Astrocyte of the spinal cord (primary cell): ENCODE measurements at regions not wholly inside any gene's neighbourhood (a gene's known extent, or its start where the extent isn't known, plus 50 kb on each side); places are given as distances from the start of the nearest gene placed in this dataset.
A peak's percentile ranks its signal among the peaks of the same experiment; 100 is the strongest.

ENCODE experiments used
- DNase-seq: peaks from one replicate; pipeline ENCODE4 v3.0.0; 2011; ENCODE audit warnings: low read depth, low spot score
- H3K4me3 ChIP-seq: 2 replicates; pipeline ENCODE4 v1.5.1; 2011; ENCODE audit warnings: low read depth, mild to moderate bottlenecking, low read length, moderate library complexity
- CTCF ChIP-seq: IDR thresholded peaks from 2 replicates; pipeline ENCODE4 v1.5.1; 2012; ENCODE audit warnings: low read depth, mild to moderate bottlenecking, low read length, inconsistent platforms
- in situ Hi-C: cut with HindIII; loops from 2 replicates; pipeline ENCODE4 v1.10.0; 2017; ENCODE audit warnings: low sequenced_read_pairs

- in situ Hi-C loops = no loop called here
- no peak for TF ChIP-seq CTCF
- no peak overlapping the region for H3K4me3 ChIP-seq
- no peak for DNase-seq
Observed at GRCh38 chr1:234697741-234698140, 87.8 kb upstream of the IRF2BP2 start.

GRCh38 chr1:234697015-234697414, 87.0 kb upstream of the IRF2BP2 start:
- no peak for TF ChIP-seq CTCF
- no peak overlapping the region for H3K4me3 ChIP-seq
- DNase-seq = peak; percentile 11
- in situ Hi-C loops = no loop called here

GRCh38 chr1:234696148-234696576, 86.2 kb upstream of the IRF2BP2 start:
- DNase-seq = no peak
- H3K4me3 ChIP-seq = no peak overlapping the region
- in situ Hi-C loops = no loop called here
- no peak for TF ChIP-seq CTCF

GRCh38 chr1:234694661-234695060, 84.7 kb upstream of the IRF2BP2 start:
- H3K4me3 ChIP-seq = no peak overlapping the region
- no peak for DNase-seq
- TF ChIP-seq CTCF = no peak
- in situ Hi-C loops = no loop called here

GRCh38 chr1:234692966-234693580, 83.1 kb upstream of the IRF2BP2 start:
- in situ Hi-C loops = no loop called here
- H3K4me3 ChIP-seq = no peak overlapping the region
- no peak for DNase-seq
- no peak for TF ChIP-seq CTCF

GRCh38 chr1:234691567-234691966, 81.6 kb upstream of the IRF2BP2 start:
- no peak overlapping the region for H3K4me3 ChIP-seq
- peak; percentile 18 for TF ChIP-seq CTCF
- in situ Hi-C loops = no loop called here
- peak; percentile 15 for DNase-seq
